MCF 10A (cell line): ENCODE measurements at regions not wholly inside any gene's neighbourhood (a gene's known extent, or its start where the extent isn't known, plus 50 kb on each side); places are given as distances from the start of the nearest gene placed in this dataset.

Experiments
- BruUV-seq: library from RNA; stranded (reverse); fragments of 400-500 nt; replicated peaks from 2 replicates; lab custom pipeline; 2021; lab: Mats Ljungman, UMichigan
- CTCF ChIA-PET: fragments of 300-600 bp; sonication (Branson Sonifier 250); formaldehyde crosslinking; extraction: SDS; loops from one replicate; lab custom pipeline; 2021; ENCODE audit warnings: antibody characterized with exemption, inconsistent platforms; lab: Yijun Ruan, JAX
- POLR2A ChIA-PET: fragments of 300-600, 350-650 bp; sonication (Branson Sonifier 250); formaldehyde crosslinking; extraction: SDS; loops from one replicate; lab custom pipeline; 2020; ENCODE audit warnings: antibody characterized with exemption, inconsistent platforms; lab: Yijun Ruan, JAX
- DNase-seq: peaks from one replicate; pipeline ENCODE4 v3.0.0-alpha.2; 2018; ENCODE audit not compliant: unreplicated experiment
- H3K27ac Mint-ChIP-seq: one replicate; pipeline ENCODE4 v1.8.0; 2022; ENCODE audit warnings: mild to moderate bottlenecking, low read depth, mixed read lengths; ENCODE audit not compliant: unreplicated experiment
- H3K27me3 Mint-ChIP-seq: one replicate; pipeline ENCODE4 v1.8.0; 2022; ENCODE audit warnings: mixed read lengths; ENCODE audit not compliant: insufficient read depth, unreplicated experiment
- H3K36me3 Mint-ChIP-seq: one replicate; pipeline ENCODE4 v1.8.0; 2022; ENCODE audit warnings: mild to moderate bottlenecking, moderate library complexity, mixed read lengths; ENCODE audit not compliant: insufficient read depth, unreplicated experiment
- H3K4me1 Mint-ChIP-seq: one replicate; pipeline ENCODE4 v1.8.0; 2022; ENCODE audit warnings: mixed read lengths; ENCODE audit not compliant: insufficient read depth, unreplicated experiment
- H3K4me3 Mint-ChIP-seq: one replicate; pipeline ENCODE4 v1.8.0; 2022; ENCODE audit warnings: mild to moderate bottlenecking, moderate library complexity, mixed read lengths; ENCODE audit not compliant: unreplicated experiment
- H3K9me3 Mint-ChIP-seq: one replicate; pipeline ENCODE4 v1.8.0; 2022; ENCODE audit warnings: mixed read lengths; ENCODE audit not compliant: unreplicated experiment
- CTCF ChIP-seq: fragments of 200-600 bp; IDR thresholded peaks from one replicate; pipeline ENCODE4 v1.8.0; 2022; ENCODE audit warnings: antibody characterized with exemption, mild to moderate bottlenecking; ENCODE audit not compliant: unreplicated experiment
- intact Hi-C: fragments of 100-400 bp; cut with micrococcal nuclease; formaldehyde crosslinking; loops from 2 replicates; pipeline ENCODE4 v1.14.1; 2022

- Mint-ChIP-seq H3K9me3 (no peaks in the 10 kb centered on the region), H3K36me3 (no peaks in the 10 kb centered on the region), H3K4me1 (peaks cover 4% of the 10 kb centered on the region), H3K27me3 (no peaks in the 10 kb centered on the region), H3K4me3 (no peak overlapping the region), H3K27ac (no peak overlapping the region)
- DNase-seq = no peak
- ChIA-PET CTCF (no interaction called here), POLR2A (interaction anchor here (0.6 kb wide), 1 partner anchor 175 kb away, joined by 5 read pairs; no protein-coding TSS in a partner anchor)
- intact Hi-C loops = no loop called here
- no TSS peak for BruUV-seq
- TF ChIP-seq CTCF = no peak
These were observed 345.4 kb downstream of the STIM2 start for GRCh38 chr4:27206009-27206408.

- Mint-ChIP-seq H3K4me3 (no peak overlapping the region), H3K4me1 (no peaks in the 10 kb centered on the region), H3K9me3 (no peaks in the 10 kb centered on the region), H3K27ac (no peak overlapping the region), H3K36me3 (no peaks in the 10 kb centered on the region), H3K27me3 (no peaks in the 10 kb centered on the region)
- BruUV-seq = no TSS peak
- DNase-seq = no peak
- intact Hi-C loops = no loop called here
- ChIA-PET CTCF (interaction anchor here (0.6 kb wide), 1 partner anchor 1489 kb away, joined by 4 read pairs; no protein-coding TSS in a partner anchor), POLR2A (no interaction called here)
- TF ChIP-seq CTCF = no peak
These were observed 350.3 kb downstream of the STIM2 start for GRCh38 chr4:27210956-27211355.

- BruUV-seq = no TSS peak
- no peaks in the 10 kb centered on the region for H3K9me3 Mint-ChIP-seq
- H3K27me3 Mint-ChIP-seq = no peaks in the 10 kb centered on the region
- intact Hi-C loops = no loop called here
- ChIA-PET CTCF (no interaction called here), POLR2A (no interaction called here)
- no peak overlapping the region for H3K27ac Mint-ChIP-seq
- no peak for DNase-seq
- no peak for TF ChIP-seq CTCF
- H3K4me1 Mint-ChIP-seq = peaks cover 10% of the 10 kb centered on the region
- H3K4me3 Mint-ChIP-seq = no peak overlapping the region
- H3K36me3 Mint-ChIP-seq = no peaks in the 10 kb centered on the region
These were observed 353.4 kb downstream of the STIM2 start for GRCh38 chr4:27214010-27214409.

- no peak for DNase-seq
- peaks cover 10% of the 10 kb centered on the region for H3K4me1 Mint-ChIP-seq
- no peak for TF ChIP-seq CTCF
- CTCF ChIA-PET = no interaction called here
- intact Hi-C loops = no loop called here
- H3K9me3 Mint-ChIP-seq = no peaks in the 10 kb centered on the region
- POLR2A ChIA-PET = no interaction called here
- H3K36me3 Mint-ChIP-seq = no peaks in the 10 kb centered on the region
- no peaks in the 10 kb centered on the region for H3K27me3 Mint-ChIP-seq
- H3K27ac Mint-ChIP-seq = no peak overlapping the region
- no peak overlapping the region for H3K4me3 Mint-ChIP-seq
- BruUV-seq = no TSS peak
These were observed 354.7 kb downstream of the STIM2 start for GRCh38 chr4:27215220-27215826.
